ENCODE measurements at regions not wholly inside any gene's neighbourhood (a gene's known extent, or its start where the extent isn't known, plus 50 kb on each side); places are given as distances from the start of the nearest gene placed in this dataset.

GRCh38 chr14:73784181-73784987 is 67.2 kb upstream of the PTGR2 start:
- CTCF ChIA-PET, result interaction anchor here (1.2 to 3.0 kb wide), 7 partner anchors 9 to 52 kb away, joined by 3 to 16 read pairs (median 11); a partner anchor contains a TSS
- peak overlapping the region; percentile 96 for H3K27ac ChIP-seq (ENCODE audit: low read depth, low read length)

GRCh38 chr14:73783107-73783727 is 68.4 kb upstream of the PTGR2 start:
- H3K36me3 Mint-ChIP-seq, result peaks cover 0 to 11% (median 0%) of the 10 kb centered on the region in 5 donors
- DNase-seq (no peak), ATAC-seq (no peak)
- H3K4me3 Mint-ChIP-seq, result peak overlapping the region; percentile 12 to 99 (median 90)
- H3K27ac Mint-ChIP-seq, result peak overlapping the region; percentile 81 to 97 (median 94)
- Histone ChIP-seq H3K4me1 (ENCODE audit: control insufficient read depth in 2 of 2, insufficient read depth in 2 of 2, low read length in 2 of 2) (peaks cover 36 to 40% of the 10 kb centered on the region in 2 donors), H3K27ac (ENCODE audit: low read depth, low read length) (peak overlapping the region; percentile 96), H3K4me3 (ENCODE audit: low read length) (no peak overlapping the region), H3K36me3 (ENCODE audit: control insufficient read depth in 2 of 3, insufficient read depth in 3 of 3, low read length in 3 of 3) (peaks cover 0 to 17% (median 0%) of the 10 kb centered on the region in 3 experiments), H3K9me3 (ENCODE audit: control insufficient read depth in 2 of 3, low read length in 3 of 3) (no peaks in the 10 kb centered on the region), H3K27me3 (ENCODE audit: control insufficient read depth in 2 of 2, insufficient read depth in 2 of 2, low read length in 2 of 2) (no peaks in the 10 kb centered on the region)
- no peaks in the 10 kb centered on the region for H3K27me3 Mint-ChIP-seq
- POLR2A ChIA-PET, result interaction anchor here (1.4 to 8.0 kb wide), 4 partner anchors 8 to 39 kb away, joined by 6 to 253 read pairs (median 104); a partner anchor contains a TSS
- intact Hi-C loops (cut with micrococcal nuclease), result loop anchor here in 1 of 2 donors (1.0 kb wide), 1 partner anchor 9 kb away; no protein-coding TSS in a partner anchor
- CTCF ChIA-PET, result interaction anchor here (1.2 to 1.6 kb wide), 2 partner anchors 22 to 24 kb away, joined by 3 to 11 read pairs; a partner anchor contains a TSS
- H3K4me1 Mint-ChIP-seq, result peaks cover 54 to 73% (median 69%) of the 10 kb centered on the region in 7 donors
- no peaks in the 10 kb centered on the region for H3K9me3 Mint-ChIP-seq

More at GRCh38 chr14:73784181-73784987, 67.2 kb upstream of the PTGR2 start:
- H3K4me1 ChIP-seq (ENCODE audit: control insufficient read depth in 2 of 2, insufficient read depth in 2 of 2, low read length in 2 of 2), result peaks cover 43 to 45% of the 10 kb centered on the region in 2 donors
- Mint-ChIP-seq H3K9me3 (no peaks in the 10 kb centered on the region), H3K36me3 (peaks cover 0 to 11% (median 0%) of the 10 kb centered on the region in 5 donors), H3K27ac (peak overlapping the region; percentile 81 to 97 (median 94)), H3K4me1 (peaks cover 54 to 77% (median 73%) of the 10 kb centered on the region in 7 donors), H3K27me3 (no peaks in the 10 kb centered on the region), H3K4me3 (peak overlapping the region; percentile 87 to 99 (median 97))
- H3K36me3 ChIP-seq (ENCODE audit: control insufficient read depth in 2 of 3, insufficient read depth in 3 of 3, low read length in 3 of 3), result peaks cover 0 to 17% (median 0%) of the 10 kb centered on the region in 3 experiments
- POLR2A ChIA-PET, result interaction anchor here (1.4 to 8.0 kb wide), 7 partner anchors 10 to 57 kb away, joined by 4 to 253 read pairs (median 10); a partner anchor contains a TSS
- intact Hi-C loops (cut with micrococcal nuclease), result loop anchor here in 1 of 2 donors (1.0 kb wide), 2 partner anchors 9 to 13 kb away; no protein-coding TSS in a partner anchor
- H3K27me3 ChIP-seq (ENCODE audit: control insufficient read depth in 2 of 2, insufficient read depth in 2 of 2, low read length in 2 of 2), result no peaks in the 10 kb centered on the region
- no peaks in the 10 kb centered on the region for H3K9me3 ChIP-seq (ENCODE audit: control insufficient read depth in 2 of 3, low read length in 3 of 3)
- DNase-seq (peak in 4 of 9 donors; percentile 24 to 36 (median 32)), ATAC-seq (no peak)
- peak overlapping the region; percentile 91 for H3K4me3 ChIP-seq (ENCODE audit: low read length)

- Mint-ChIP-seq H3K27me3 (no peaks in the 10 kb centered on the region), H3K4me1 (peaks cover 54 to 73% (median 69%) of the 10 kb centered on the region in 7 donors), H3K27ac (peak overlapping the region; percentile 71 to 97 (median 93)), H3K9me3 (no peaks in the 10 kb centered on the region), H3K36me3 (peaks cover 0 to 11% (median 0%) of the 10 kb centered on the region in 5 donors), H3K4me3 (peak overlapping the region in 6 of 10 donors; percentile 29 to 97 (median 74))
- DNase-seq (no peak), ATAC-seq (no peak)
- Histone ChIP-seq H3K27ac (ENCODE audit: low read depth, low read length) (peak overlapping the region; percentile 49), H3K36me3 (ENCODE audit: control insufficient read depth in 2 of 3, insufficient read depth in 3 of 3, low read length in 3 of 3) (peaks cover 0 to 17% (median 0%) of the 10 kb centered on the region in 3 experiments), H3K9me3 (ENCODE audit: control insufficient read depth in 2 of 3, low read length in 3 of 3) (no peaks in the 10 kb centered on the region), H3K4me1 (ENCODE audit: control insufficient read depth in 2 of 2, insufficient read depth in 2 of 2, low read length in 2 of 2) (peaks cover 33 to 39% of the 10 kb centered on the region in 2 donors), H3K4me3 (ENCODE audit: low read length) (no peak overlapping the region), H3K27me3 (ENCODE audit: control insufficient read depth in 2 of 2, insufficient read depth in 2 of 2, low read length in 2 of 2) (no peaks in the 10 kb centered on the region)
- ChIA-PET CTCF (no interaction called here), POLR2A (interaction anchor here (6.4 kb wide), 1 partner anchor 39 kb away, joined by 71 read pairs; no protein-coding TSS in a partner anchor)
- intact Hi-C loops (cut with micrococcal nuclease), result loop anchor here in 1 of 2 donors (1.0 kb wide), 1 partner anchor 8 kb away; no protein-coding TSS in a partner anchor
Measured at GRCh38 chr14:73782623-73783022, 68.4 kb upstream of the PNMA1 start.

- Mint-ChIP-seq H3K27ac (peak overlapping the region in 6 of 9 donors; percentile 1 to 64 (median 36)), H3K27me3 (no peaks in the 10 kb centered on the region), H3K4me3 (no peak overlapping the region), H3K4me1 (peaks cover 63 to 83% (median 74%) of the 10 kb centered on the region in 7 donors), H3K36me3 (peaks cover 0 to 11% (median 0%) of the 10 kb centered on the region in 5 donors), H3K9me3 (no peaks in the 10 kb centered on the region)
- CTCF ChIA-PET, result interaction anchor here (0.6 kb wide), 1 partner anchor 350 kb away, joined by 5 read pairs; no protein-coding TSS in a partner anchor
- Histone ChIP-seq H3K9me3 (ENCODE audit: control insufficient read depth in 2 of 3, low read length in 3 of 3) (no peaks in the 10 kb centered on the region), H3K27ac (ENCODE audit: low read depth, low read length) (no peak overlapping the region), H3K4me3 (ENCODE audit: low read length) (no peak overlapping the region), H3K4me1 (ENCODE audit: control insufficient read depth in 2 of 2, insufficient read depth in 2 of 2, low read length in 2 of 2) (peaks cover 37 to 46% of the 10 kb centered on the region in 2 donors), H3K36me3 (ENCODE audit: control insufficient read depth in 2 of 3, insufficient read depth in 3 of 3, low read length in 3 of 3) (peaks cover 0 to 7% (median 0%) of the 10 kb centered on the region in 3 experiments), H3K27me3 (ENCODE audit: control insufficient read depth in 2 of 2, insufficient read depth in 2 of 2, low read length in 2 of 2) (no peaks in the 10 kb centered on the region)
- intact Hi-C loops (cut with micrococcal nuclease), result no loop called here
- POLR2A ChIA-PET, result interaction anchor here (0.5 to 1.4 kb wide), 6 partner anchors 14 to 43 kb away, joined by 3 to 7 read pairs (median 3); a partner anchor contains a TSS
- DNase-seq (no peak), ATAC-seq (no peak)
Measured at GRCh38 chr14:73780896-73781295, 66.7 kb upstream of the PNMA1 start.

- H3K27ac Mint-ChIP-seq, result peak overlapping the region in 7 of 9 donors; percentile 14 to 64 (median 42)
- Histone ChIP-seq H3K27ac (ENCODE audit: low read depth, low read length) (no peak overlapping the region), H3K36me3 (ENCODE audit: control insufficient read depth in 2 of 3, insufficient read depth in 3 of 3, low read length in 3 of 3) (peaks cover 0 to 7% (median 0%) of the 10 kb centered on the region in 3 experiments), H3K27me3 (ENCODE audit: control insufficient read depth in 2 of 2, insufficient read depth in 2 of 2, low read length in 2 of 2) (no peaks in the 10 kb centered on the region), H3K4me3 (ENCODE audit: low read length) (no peak overlapping the region), H3K9me3 (ENCODE audit: control insufficient read depth in 2 of 3, low read length in 3 of 3) (no peaks in the 10 kb centered on the region), H3K4me1 (ENCODE audit: control insufficient read depth in 2 of 2, insufficient read depth in 2 of 2, low read length in 2 of 2) (peaks cover 37 to 51% of the 10 kb centered on the region in 2 donors)
- POLR2A ChIA-PET, result interaction anchor here (1.0 to 1.4 kb wide), 4 partner anchors 13 to 20 kb away, joined by 3 to 7 read pairs (median 4); a partner anchor contains a TSS
- intact Hi-C loops (cut with micrococcal nuclease), result no loop called here
- H3K4me3 Mint-ChIP-seq, result peak overlapping the region in 1 of 10 donors; percentile 11
- peaks cover 0 to 11% (median 0%) of the 10 kb centered on the region in 5 donors for H3K36me3 Mint-ChIP-seq
- CTCF ChIA-PET, result no interaction called here
- DNase-seq, result no peak
- peaks cover 60 to 83% (median 74%) of the 10 kb centered on the region in 7 donors for H3K4me1 Mint-ChIP-seq
- no peaks in the 10 kb centered on the region for H3K9me3 Mint-ChIP-seq
- H3K27me3 Mint-ChIP-seq, result no peaks in the 10 kb centered on the region
- ATAC-seq, result no peak
Measured at GRCh38 chr14:73780391-73780790, 66.2 kb upstream of the PNMA1 start.

- Histone ChIP-seq H3K36me3 (ENCODE audit: control insufficient read depth in 2 of 3, insufficient read depth in 3 of 3, low read length in 3 of 3) (peaks cover 0 to 7% (median 0%) of the 10 kb centered on the region in 3 experiments), H3K4me3 (ENCODE audit: low read length) (no peak overlapping the region), H3K27ac (ENCODE audit: low read depth, low read length) (no peak overlapping the region), H3K9me3 (ENCODE audit: control insufficient read depth in 2 of 3, low read length in 3 of 3) (no peaks in the 10 kb centered on the region), H3K27me3 (ENCODE audit: control insufficient read depth in 2 of 2, insufficient read depth in 2 of 2, low read length in 2 of 2) (no peaks in the 10 kb centered on the region), H3K4me1 (ENCODE audit: control insufficient read depth in 2 of 2, insufficient read depth in 2 of 2, low read length in 2 of 2) (peaks cover 37 to 51% of the 10 kb centered on the region in 2 donors)
- H3K9me3 Mint-ChIP-seq, result no peaks in the 10 kb centered on the region
- H3K4me1 Mint-ChIP-seq, result peaks cover 60 to 83% (median 73%) of the 10 kb centered on the region in 7 donors
- H3K27me3 Mint-ChIP-seq, result no peaks in the 10 kb centered on the region
- peaks cover 0 to 11% (median 0%) of the 10 kb centered on the region in 5 donors for H3K36me3 Mint-ChIP-seq
- intact Hi-C loops (cut with micrococcal nuclease), result no loop called here
- ChIA-PET CTCF (interaction anchor here (0.6 to 3.1 kb wide), 3 partner anchors 11 to 50 kb away, joined by 5 to 17 read pairs (median 12); no protein-coding TSS in a partner anchor), POLR2A (interaction anchor here (0.6 to 9.7 kb wide), 3 partner anchors 7 to 20 kb away, joined by 3 to 137 read pairs (median 9); no protein-coding TSS in a partner anchor)
- peak overlapping the region in 3 of 10 donors; percentile 15 to 20 (median 15) for H3K4me3 Mint-ChIP-seq
- no peak for DNase-seq
- H3K27ac Mint-ChIP-seq, result peak overlapping the region in 7 of 9 donors; percentile 9 to 87 (median 47)
- no peak for ATAC-seq
Measured at GRCh38 chr14:73778736-73779135, 64.6 kb upstream of the PNMA1 start.
